ENCODE measurements at regions not wholly inside any gene's neighbourhood (a gene's known extent, or its start where the extent isn't known, plus 50 kb on each side); places are given as distances from the start of the nearest gene placed in this dataset.

- TF ChIP-seq EZH2 (IDR thresholded peaks at IDR 0.05; ENCODE audit: low read length) (no peak), CTCF (optimal IDR thresholded peaks at IDR 0.05 in 1 of 3, IDR thresholded peaks at IDR 0.05 in 1 of 3, conservative IDR thresholded peaks at IDR 0.05 in 1 of 3; ENCODE audit: extremely low read depth in 1 of 3, insufficient read depth in 2 of 3, low read length in 3 of 3) (no peak)
These were observed 113.0 kb upstream of the TFAP2D start for GRCh38 chr6:50600280-50600679.

All from keratinocyte (primary cell).